Stimulated activated naive CD8-positive, alpha-beta T cell treated with anti-CD3 and anti-CD28 coated beads, Interleukin-15, amount 100 ng/mL, for 72 hours (primary cell): ENCODE measurements at regions not wholly inside any gene's neighbourhood (a gene's known extent, or its start where the extent isn't known, plus 50 kb on each side); places are given as distances from the start of the nearest gene placed in this dataset.
A peak's percentile ranks its signal among the peaks of the same experiment; 100 is the strongest.
"Not testable (repeated sequence)": the region's sequence is repeated elsewhere in the genome, so short reads cannot be mapped to it uniquely, and the experiment has no call there.

ENCODE experiments used
- ATAC-seq: fragments of 150-1000 bp; cut with Tn5 transposase; 2 replicates; pipeline ENCODE4 v1.10.0; 2021; ENCODE audit warnings: mild to moderate bottlenecking, moderate library complexity
- DNase-seq, 2 donors: peaks; one replicate each; pipeline ENCODE4 v3.0.0; 2021 to 2022
- H3K27ac Mint-ChIP-seq, 2 donors: one replicate each; pipeline ENCODE4 v1.8.0; 2022; ENCODE audit warnings: mild to moderate bottlenecking in 2 of 2, mixed read lengths in 2 of 2, moderate library complexity in 2 of 2
- H3K27me3 Mint-ChIP-seq: one replicate; pipeline ENCODE4 v1.8.0; 2022; ENCODE audit warnings: mixed read lengths
- H3K4me1 Mint-ChIP-seq: one replicate; pipeline ENCODE4 v1.8.0; 2022; ENCODE audit warnings: mild to moderate bottlenecking, mixed read lengths
- H3K4me3 Mint-ChIP-seq, 2 donors: one replicate each; pipeline ENCODE4 v1.8.0; 2022; ENCODE audit warnings: mild to moderate bottlenecking in 2 of 2, mixed read lengths in 2 of 2, moderate library complexity in 1 of 2
- H3K9me3 Mint-ChIP-seq, 2 donors: one replicate each; pipeline ENCODE4 v1.8.0; 2022; ENCODE audit warnings: mixed read lengths in 2 of 2

DNA sequence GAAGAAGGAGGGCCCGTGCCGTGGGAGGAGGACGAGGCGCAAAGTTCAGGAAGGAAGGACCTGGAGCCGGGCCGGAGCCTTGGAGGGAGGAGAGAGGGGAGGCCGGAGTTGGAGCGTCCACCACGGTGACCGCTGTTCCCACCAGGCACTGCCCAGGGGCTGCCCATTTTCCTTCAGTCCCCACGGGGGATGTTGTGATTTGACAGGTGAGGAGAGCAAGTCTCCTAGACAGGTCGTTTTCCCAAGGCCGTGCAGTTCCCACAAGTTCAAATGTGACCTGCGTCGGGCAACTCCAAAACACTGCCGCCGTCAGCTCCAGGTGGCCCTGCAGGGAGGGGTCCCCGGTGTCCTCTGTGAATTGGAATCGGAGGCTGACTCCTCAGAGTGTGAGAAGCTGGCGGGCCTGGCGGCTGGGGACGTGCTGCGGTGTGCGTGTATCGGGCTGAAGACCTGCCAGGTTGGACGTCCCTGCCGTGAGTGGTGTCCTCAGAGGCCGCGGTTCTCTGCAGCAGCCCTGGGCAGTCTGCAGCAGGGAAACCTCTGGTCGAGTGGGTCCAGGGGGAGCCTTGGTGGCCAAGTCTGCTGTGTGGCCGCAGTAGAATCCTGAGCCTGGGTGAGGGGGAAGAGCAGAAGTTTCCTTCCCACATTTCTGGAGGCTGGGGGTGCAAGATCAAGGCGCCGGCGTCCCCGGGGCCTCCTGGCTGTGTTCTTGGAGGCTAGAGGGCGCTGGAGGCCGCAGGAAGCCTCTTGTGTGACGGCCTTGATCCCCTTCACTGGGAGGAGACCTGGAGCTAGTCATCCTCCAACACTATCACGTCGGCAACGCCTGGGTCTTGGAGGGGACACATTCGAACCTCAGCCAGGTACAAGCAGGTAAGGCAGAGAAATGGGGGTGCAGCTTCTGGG is 115.1 kb upstream of the FRMD1 start:
- no peak overlapping the region for H3K4me3 Mint-ChIP-seq
- H3K4me1 Mint-ChIP-seq, result no peaks in the 10 kb centered on the region
- no peaks in the 10 kb centered on the region for H3K9me3 Mint-ChIP-seq
- DNase-seq (no peak), ATAC-seq (no peak)
- H3K27ac Mint-ChIP-seq, result no peak overlapping the region
- H3K27me3 Mint-ChIP-seq, result peaks cover 39% of the 10 kb centered on the region

GRCh38 chr6:168192901-168193815 is 114.1 kb upstream of the FRMD1 start:
- peaks cover 39% of the 10 kb centered on the region for H3K27me3 Mint-ChIP-seq
- ATAC-seq (no peak), DNase-seq (no peak)
- no peaks in the 10 kb centered on the region for H3K4me1 Mint-ChIP-seq
- H3K27ac Mint-ChIP-seq, result no peak overlapping the region
- H3K9me3 Mint-ChIP-seq, result no peaks in the 10 kb centered on the region
- H3K4me3 Mint-ChIP-seq, result no peak overlapping the region

DNA sequence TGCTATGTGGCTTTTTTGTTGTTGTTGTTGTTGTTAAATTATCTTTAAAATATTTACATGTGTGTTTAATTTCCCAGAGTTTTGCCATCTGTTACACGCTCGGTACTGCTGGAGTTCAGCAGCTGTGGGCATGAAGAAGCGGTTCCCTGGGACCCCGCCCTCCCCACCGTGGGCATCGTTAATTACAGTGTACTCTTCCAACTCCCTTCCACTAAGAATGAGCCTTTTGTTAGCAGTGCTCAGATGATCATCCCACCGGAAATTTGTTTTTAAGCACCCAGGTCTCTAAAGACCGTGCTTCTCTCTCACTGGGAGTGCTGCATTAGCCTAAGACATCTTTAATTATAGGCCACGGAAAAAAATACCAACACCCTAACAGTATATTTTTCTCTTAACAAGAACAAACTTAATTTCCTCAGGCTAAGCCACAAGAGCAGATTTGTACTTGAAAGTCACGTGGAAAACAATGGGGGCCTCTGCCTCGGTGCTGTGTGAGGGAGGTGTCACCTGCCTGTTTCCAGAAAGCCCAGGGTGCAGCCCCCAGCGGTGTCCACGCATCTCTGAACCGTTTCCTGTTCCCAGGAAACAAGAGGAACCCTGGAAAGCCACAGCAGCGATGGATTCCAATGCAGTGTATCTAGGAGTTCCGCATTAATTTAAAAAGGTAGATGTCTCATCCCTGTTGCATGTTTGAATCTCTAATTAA is 113.3 kb upstream of the FRMD1 start:
- peaks cover 39% of the 10 kb centered on the region for H3K27me3 Mint-ChIP-seq
- ATAC-seq (no peak), DNase-seq (no peak)
- no peaks in the 10 kb centered on the region for H3K4me1 Mint-ChIP-seq
- H3K27ac Mint-ChIP-seq, result no peak overlapping the region
- no peaks in the 10 kb centered on the region for H3K9me3 Mint-ChIP-seq
- H3K4me3 Mint-ChIP-seq, result no peak overlapping the region

DNA sequence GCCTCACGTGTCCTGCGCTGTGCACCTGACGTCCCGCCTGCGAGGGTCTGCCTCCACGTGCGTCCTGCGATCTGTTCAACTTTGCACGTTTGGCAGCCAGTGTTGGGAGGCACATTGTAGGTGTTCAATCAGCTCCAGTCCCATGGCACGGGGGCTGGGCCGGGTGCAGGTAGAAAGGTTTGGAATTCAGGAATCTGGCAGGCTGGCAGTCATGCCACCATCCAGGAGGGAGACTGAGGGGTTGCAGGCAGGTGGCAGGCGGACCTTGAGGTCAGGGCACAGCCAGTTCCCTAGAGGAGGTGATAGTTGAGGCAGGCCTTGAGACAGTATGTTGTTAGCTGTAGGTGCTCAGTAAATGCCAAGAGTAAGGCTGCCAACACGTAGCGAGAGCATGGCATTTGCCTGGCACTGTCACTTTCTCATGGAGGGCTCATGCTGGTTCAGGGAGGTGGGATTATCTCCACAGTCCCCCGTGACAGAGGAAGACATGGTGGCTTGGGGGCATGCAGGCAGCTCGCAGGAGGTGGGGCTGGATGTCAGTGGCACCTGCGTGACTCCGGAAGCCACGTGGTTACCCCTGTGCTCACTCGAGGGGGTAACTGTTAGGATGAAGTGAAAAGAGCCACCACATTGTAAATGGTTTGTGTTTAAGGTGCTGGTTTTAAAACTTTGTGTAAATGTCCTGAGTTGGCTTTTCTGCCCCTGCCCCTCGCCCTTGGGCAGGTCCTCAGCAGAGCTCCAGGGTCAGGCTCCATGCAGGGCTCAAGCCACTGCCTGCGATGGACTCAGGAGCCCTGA is 111.8 kb upstream of the FRMD1 start:
- ATAC-seq (no peak), DNase-seq (no peak)
- Mint-ChIP-seq H3K4me1 (no peaks in the 10 kb centered on the region), H3K9me3 (no peaks in the 10 kb centered on the region), H3K27ac (no peak overlapping the region), H3K4me3 (no peak overlapping the region), H3K27me3 (peaks cover 39% of the 10 kb centered on the region)

DNA sequence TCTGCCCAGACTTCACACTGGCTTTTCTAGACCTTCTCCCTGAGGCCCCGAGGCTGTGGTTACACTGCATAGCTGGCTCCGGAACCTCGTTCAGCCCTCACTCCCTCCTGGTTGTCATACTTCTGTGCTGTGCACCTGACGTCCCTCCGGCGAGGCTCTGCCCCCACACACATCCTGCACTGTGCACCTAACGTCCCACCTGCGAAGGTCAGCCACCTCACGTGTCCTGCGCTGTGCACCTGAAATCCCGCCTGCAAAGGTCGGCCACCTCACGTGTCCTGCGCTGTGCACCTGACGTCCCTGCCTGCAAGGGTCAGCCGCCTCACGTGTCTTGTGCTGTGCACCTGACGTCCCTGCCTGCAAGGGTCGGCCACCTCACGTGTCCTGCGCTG is 111.0 kb upstream of the FRMD1 start:
- H3K4me1 Mint-ChIP-seq, result no peaks in the 10 kb centered on the region
- ATAC-seq (no peak), DNase-seq (no peak)
- no peak overlapping the region for H3K27ac Mint-ChIP-seq
- H3K27me3 Mint-ChIP-seq, result peaks cover 31% of the 10 kb centered on the region
- no peaks in the 10 kb centered on the region for H3K9me3 Mint-ChIP-seq
- no peak overlapping the region for H3K4me3 Mint-ChIP-seq

DNA sequence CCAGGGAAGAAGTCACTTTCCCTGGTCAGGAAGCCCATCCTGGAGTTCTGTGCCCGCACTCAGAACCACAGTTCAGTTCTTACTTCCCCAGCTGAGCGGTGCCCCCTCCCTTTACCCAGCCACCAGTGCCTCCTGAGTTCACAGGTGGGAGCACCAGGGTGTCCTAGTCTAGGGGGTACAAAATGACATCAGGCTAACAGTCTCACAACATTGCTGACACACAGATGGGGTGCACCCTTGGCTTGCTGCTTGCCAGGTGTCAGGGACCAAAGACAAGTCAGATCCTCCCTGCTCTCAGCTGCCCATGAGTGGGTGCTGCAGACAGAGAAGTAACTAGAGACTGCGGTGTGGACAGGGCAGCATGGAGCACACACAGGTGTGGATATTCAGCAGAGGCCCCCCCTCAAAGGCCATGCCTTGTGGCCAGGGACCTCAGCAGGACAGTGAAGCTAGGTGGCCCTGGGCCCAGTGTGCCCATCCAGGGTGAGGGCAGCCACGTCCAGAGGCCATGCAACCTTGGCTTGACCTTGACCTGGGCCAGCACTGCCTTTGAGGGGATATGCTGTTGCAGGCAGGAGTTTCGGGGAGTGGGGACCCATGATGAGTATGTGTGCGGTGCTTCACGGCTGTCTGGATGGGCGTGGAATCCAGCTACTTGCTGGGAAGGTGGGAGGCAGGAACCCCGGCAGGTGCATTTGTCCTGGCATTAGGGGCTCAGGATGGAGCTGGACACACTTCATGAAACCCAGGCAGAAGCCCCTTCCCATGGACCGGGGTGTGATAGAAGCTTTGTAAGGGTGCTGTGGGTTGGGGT is 110.4 kb upstream of the FRMD1 start:
- no peak for DNase-seq
- Mint-ChIP-seq H3K4me1 (no peaks in the 10 kb centered on the region), H3K27ac (no peak overlapping the region), H3K4me3 (no peak overlapping the region), H3K27me3 (peaks cover 26% of the 10 kb centered on the region), H3K9me3 (no peaks in the 10 kb centered on the region)
- peak; percentile 23 for ATAC-seq

GRCh38 chr6:168188369-168189199 is 109.6 kb upstream of the FRMD1 start:
- Mint-ChIP-seq H3K27ac (no peak overlapping the region), H3K4me1 (no peaks in the 10 kb centered on the region), H3K27me3 (peaks cover 22% of the 10 kb centered on the region), H3K4me3 (no peak overlapping the region), H3K9me3 (no peaks in the 10 kb centered on the region)
- ATAC-seq (no peak), DNase-seq (no peak)

DNA sequence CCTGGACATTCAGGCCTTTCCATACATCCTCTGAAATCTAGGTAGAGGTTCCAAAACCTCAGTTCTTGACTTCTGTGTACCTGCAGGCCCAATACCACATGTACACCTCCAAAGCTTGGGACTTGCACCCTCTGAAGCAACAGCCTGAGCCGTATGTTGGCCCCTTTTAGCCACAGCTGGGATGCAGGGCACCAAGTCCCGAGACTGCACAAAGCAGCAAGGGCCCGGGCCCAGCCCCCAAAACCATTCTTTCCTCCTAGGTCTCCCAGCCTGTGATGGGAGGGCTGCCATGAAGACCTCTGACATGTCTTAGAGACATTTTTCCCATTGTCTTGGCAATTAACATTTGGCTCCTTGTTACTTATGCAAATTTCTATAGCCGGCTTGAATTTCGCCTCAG is 107.4 kb upstream of the FRMD1 start:
- peaks cover 8% of the 10 kb centered on the region for H3K27me3 Mint-ChIP-seq
- no peaks in the 10 kb centered on the region for H3K4me1 Mint-ChIP-seq
- DNase-seq (no peak), ATAC-seq (no peak)
- no peak overlapping the region for H3K27ac Mint-ChIP-seq
- H3K4me3 Mint-ChIP-seq, result no peak overlapping the region
- no peaks in the 10 kb centered on the region for H3K9me3 Mint-ChIP-seq

DNA sequence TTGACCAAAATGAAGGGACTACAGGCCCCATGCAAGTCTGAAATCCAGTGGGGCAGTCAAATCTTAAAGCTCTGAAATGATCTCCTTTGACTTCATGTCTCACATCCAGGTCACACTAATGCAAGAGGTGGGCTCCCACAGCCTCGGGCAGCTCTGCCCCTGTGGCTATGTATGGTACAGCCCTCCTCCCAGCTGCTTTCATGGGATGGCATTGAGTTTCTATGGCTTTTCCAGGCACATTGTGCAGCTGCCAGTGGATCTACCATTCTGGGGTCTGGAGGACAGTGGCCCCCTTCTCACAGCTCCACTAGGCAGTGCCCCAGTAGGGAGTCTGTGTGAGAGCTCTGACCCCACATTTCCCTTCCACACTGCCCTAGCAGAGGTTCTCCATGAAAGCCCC is 107.0 kb upstream of the FRMD1 start:
- not testable (repeated sequence) for H3K27me3 Mint-ChIP-seq, H3K4me3 Mint-ChIP-seq, ATAC-seq, H3K27ac Mint-ChIP-seq, DNase-seq, H3K9me3 Mint-ChIP-seq, H3K4me1 Mint-ChIP-seq

DNA sequence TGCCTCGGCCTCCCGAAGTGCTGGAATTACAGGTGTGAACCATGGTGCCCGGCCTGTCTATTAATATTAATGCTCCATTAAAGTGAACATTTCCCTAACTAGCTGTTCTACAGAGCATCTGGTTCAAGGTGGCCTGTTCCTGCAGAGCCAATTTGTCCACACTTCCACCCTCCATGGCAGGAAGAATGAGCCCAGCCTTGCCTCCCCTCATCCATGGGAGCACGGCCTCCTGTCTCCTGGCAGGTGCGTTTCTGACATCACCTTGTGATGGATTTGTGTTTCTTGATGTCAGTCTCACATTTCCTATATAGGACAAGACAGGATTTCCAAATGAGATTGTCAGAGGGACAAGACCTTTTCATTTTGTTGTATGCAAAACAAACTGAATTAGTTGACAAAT is 105.7 kb upstream of the FRMD1 start:
- DNase-seq (no peak), ATAC-seq (no peak)
- no peaks in the 10 kb centered on the region for H3K9me3 Mint-ChIP-seq
- no peak overlapping the region for H3K27ac Mint-ChIP-seq
- H3K4me1 Mint-ChIP-seq, result no peaks in the 10 kb centered on the region
- H3K27me3 Mint-ChIP-seq, result peaks cover under 1% of the 10 kb centered on the region
- H3K4me3 Mint-ChIP-seq, result no peak overlapping the region

- no peaks in the 10 kb centered on the region for H3K9me3 Mint-ChIP-seq
- peaks cover 12% of the 10 kb centered on the region for H3K27me3 Mint-ChIP-seq
- ATAC-seq (no peak), DNase-seq (no peak)
- H3K4me3 Mint-ChIP-seq, result no peak overlapping the region
- no peaks in the 10 kb centered on the region for H3K4me1 Mint-ChIP-seq
- no peak overlapping the region for H3K27ac Mint-ChIP-seq
Observed at GRCh38 chr6:168183613-168183970, 104.6 kb upstream of the FRMD1 start.

GRCh38 chr6:168182908-168183612 is 104.0 kb upstream of the FRMD1 start:
- H3K27me3 Mint-ChIP-seq, result peaks cover 15% of the 10 kb centered on the region
- no peaks in the 10 kb centered on the region for H3K9me3 Mint-ChIP-seq
- no peak for DNase-seq
- H3K4me3 Mint-ChIP-seq, result no peak overlapping the region
- no peaks in the 10 kb centered on the region for H3K4me1 Mint-ChIP-seq
- no peak for ATAC-seq
- H3K27ac Mint-ChIP-seq, result no peak overlapping the region

GRCh38 chr6:168182366-168182765 is 103.4 kb upstream of the FRMD1 start:
- no peak overlapping the region for H3K4me3 Mint-ChIP-seq

More at GRCh38 chr6:168182366-168182765, 103.4 kb upstream of the FRMD1 start:
- no peaks in the 10 kb centered on the region for H3K4me1 Mint-ChIP-seq
- peaks cover 22% of the 10 kb centered on the region for H3K27me3 Mint-ChIP-seq
- H3K27ac Mint-ChIP-seq, result peak overlapping the region; percentile 29 to 53
- DNase-seq (no peak), ATAC-seq (no peak)
- H3K9me3 Mint-ChIP-seq, result no peaks in the 10 kb centered on the region
